WTC11 (cell line): ENCODE measurements at regions not wholly inside any gene's neighbourhood (a gene's known extent, or its start where the extent isn't known, plus 50 kb on each side); places are given as distances from the start of the nearest gene placed in this dataset.

Source experiments
- CREB1 ChIP-seq: sonication (generic); formaldehyde crosslinking; IDR thresholded peaks from 2 replicates; pipeline ENCODE4 v1.8.0; 2023; ENCODE audit warnings: mild to moderate bottlenecking, missing genetic modification reagents
- CTCF ChIP-seq: fragments of 200-600 bp; IDR thresholded peaks from 2 replicates; pipeline ENCODE4 v1.8.0; 2022; ENCODE audit warnings: antibody characterized with exemption
- ERG ChIP-seq: fragments of 250-450 bp; sonication (Bioruptor Pico); IDR thresholded peaks from 2 replicates; pipeline ENCODE4 v1.8.0; 2021; ENCODE audit warnings: mild to moderate bottlenecking
- FOXJ3 ChIP-seq: sonication (generic); formaldehyde crosslinking; IDR thresholded peaks from 2 replicates; pipeline ENCODE4 v1.9.0; 2021; ENCODE audit warnings: missing genetic modification reagents, mild to moderate bottlenecking, borderline replicate concordance
- KAT7 ChIP-seq: sonication (generic); formaldehyde crosslinking; IDR thresholded peaks from 2 replicates; pipeline ENCODE4 v1.8.1; 2023; ENCODE audit warnings: missing genetic modification reagents, mild to moderate bottlenecking, borderline replicate concordance
- MLX ChIP-seq: sonication (generic); formaldehyde crosslinking; IDR thresholded peaks from 2 replicates; pipeline ENCODE4 v1.8.1; 2023; ENCODE audit warnings: mild to moderate bottlenecking, missing genetic modification reagents, moderate library complexity
- NFE2L1 ChIP-seq: sonication (generic); formaldehyde crosslinking; IDR thresholded peaks from 2 replicates; pipeline ENCODE4 v1.8.1; 2023; ENCODE audit warnings: missing genetic modification reagents
- PREB ChIP-seq: sonication (generic); formaldehyde crosslinking; IDR thresholded peaks from 2 replicates; pipeline ENCODE4 v1.8.1; 2022; ENCODE audit warnings: mild to moderate bottlenecking, missing genetic modification reagents, moderate library complexity, borderline replicate concordance
- RELA ChIP-seq: sonication (generic); formaldehyde crosslinking; IDR thresholded peaks from 2 replicates; pipeline ENCODE4 v1.8.1; 2022; ENCODE audit warnings: missing genetic modification reagents, mild to moderate bottlenecking, borderline replicate concordance
- ZNF263 ChIP-seq: sonication (generic); formaldehyde crosslinking; IDR thresholded peaks from 2 replicates; pipeline ENCODE4 v1.8.1; 2022; ENCODE audit warnings: low read depth, mild to moderate bottlenecking, moderate library complexity, missing genetic modification reagents
- TF ChIP-seq, protein P1 (sequence below): sonication (generic); formaldehyde crosslinking; conservative IDR thresholded peaks from 2 replicates; pipeline ENCODE4 v1.8.1; 2022; ENCODE audit warnings: mild to moderate bottlenecking, missing genetic modification reagents
- TF ChIP-seq, protein P2 (sequence below): fragments of 250-450 bp; sonication (Bioruptor Pico); IDR thresholded peaks from 2 replicates; pipeline ENCODE4 v1.9.0; 2021; ENCODE audit warnings: mild to moderate bottlenecking, borderline replicate concordance

DNA sequence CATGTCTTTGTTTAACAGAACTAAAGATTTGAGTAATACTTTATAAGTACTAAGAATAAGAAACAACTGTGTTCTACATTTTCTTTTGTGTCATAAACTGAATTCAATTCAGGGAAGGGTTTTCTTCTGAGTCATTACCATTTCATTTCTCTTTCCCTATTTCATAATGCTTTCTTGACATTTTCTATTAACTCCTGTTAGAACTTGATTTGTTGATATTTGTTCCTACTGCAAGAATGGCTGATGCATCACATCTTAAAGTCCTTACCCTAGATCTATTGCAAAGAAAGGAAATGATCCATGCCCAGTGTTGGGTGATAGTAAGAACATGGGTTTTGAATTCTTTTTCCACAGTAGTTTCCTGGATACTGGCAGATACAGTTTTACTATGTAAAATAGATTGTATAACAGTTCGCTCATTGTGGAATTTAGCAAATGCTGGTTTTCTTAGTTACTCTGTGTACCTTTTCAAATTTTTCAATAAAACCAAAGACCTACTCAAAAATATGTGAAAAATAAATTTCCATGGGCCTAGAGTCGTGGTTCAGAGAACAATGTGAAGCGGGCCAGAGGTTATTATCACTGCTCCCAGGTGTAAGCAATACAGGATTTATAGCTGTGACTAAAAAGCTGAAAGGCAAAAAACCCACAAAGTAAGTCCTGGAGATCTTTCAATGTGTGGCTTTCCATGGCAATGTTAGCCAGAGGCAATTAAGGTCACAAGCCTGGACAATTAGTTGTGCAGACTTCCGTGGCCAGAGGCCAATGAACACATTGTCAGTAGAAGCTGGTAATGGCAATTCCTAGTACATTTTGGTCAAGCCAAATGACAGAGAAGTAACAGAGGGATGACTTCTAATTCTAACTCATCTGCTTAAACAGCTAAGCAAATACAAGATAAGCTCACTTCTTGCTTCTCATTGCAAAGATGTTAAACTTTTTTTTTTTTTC lies 127.3 kb upstream of the FAT4 start:
- TF ChIP-seq CTCF (no peak), KAT7 (CRISPR knock-in tag) (no peak), RELA (CRISPR knock-in tag) (no peak), CREB1 (CRISPR knock-in tag) (no peak), NFE2L1 (CRISPR knock-in tag) (no peak), ZNF263 (no peak), ERG (CRISPR knock-in tag) (no peak), PREB (CRISPR knock-in tag) (no peak), FOXJ3 (no peak), MLX (CRISPR knock-in tag) (no peak)
- TF ChIP-seq, protein P1, sequence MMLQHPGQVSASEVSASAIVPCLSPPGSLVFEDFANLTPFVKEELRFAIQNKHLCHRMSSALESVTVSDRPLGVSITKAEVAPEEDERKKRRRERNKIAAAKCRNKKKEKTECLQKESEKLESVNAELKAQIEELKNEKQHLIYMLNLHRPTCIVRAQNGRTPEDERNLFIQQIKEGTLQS, result no peak
- TF ChIP-seq, protein P2, sequence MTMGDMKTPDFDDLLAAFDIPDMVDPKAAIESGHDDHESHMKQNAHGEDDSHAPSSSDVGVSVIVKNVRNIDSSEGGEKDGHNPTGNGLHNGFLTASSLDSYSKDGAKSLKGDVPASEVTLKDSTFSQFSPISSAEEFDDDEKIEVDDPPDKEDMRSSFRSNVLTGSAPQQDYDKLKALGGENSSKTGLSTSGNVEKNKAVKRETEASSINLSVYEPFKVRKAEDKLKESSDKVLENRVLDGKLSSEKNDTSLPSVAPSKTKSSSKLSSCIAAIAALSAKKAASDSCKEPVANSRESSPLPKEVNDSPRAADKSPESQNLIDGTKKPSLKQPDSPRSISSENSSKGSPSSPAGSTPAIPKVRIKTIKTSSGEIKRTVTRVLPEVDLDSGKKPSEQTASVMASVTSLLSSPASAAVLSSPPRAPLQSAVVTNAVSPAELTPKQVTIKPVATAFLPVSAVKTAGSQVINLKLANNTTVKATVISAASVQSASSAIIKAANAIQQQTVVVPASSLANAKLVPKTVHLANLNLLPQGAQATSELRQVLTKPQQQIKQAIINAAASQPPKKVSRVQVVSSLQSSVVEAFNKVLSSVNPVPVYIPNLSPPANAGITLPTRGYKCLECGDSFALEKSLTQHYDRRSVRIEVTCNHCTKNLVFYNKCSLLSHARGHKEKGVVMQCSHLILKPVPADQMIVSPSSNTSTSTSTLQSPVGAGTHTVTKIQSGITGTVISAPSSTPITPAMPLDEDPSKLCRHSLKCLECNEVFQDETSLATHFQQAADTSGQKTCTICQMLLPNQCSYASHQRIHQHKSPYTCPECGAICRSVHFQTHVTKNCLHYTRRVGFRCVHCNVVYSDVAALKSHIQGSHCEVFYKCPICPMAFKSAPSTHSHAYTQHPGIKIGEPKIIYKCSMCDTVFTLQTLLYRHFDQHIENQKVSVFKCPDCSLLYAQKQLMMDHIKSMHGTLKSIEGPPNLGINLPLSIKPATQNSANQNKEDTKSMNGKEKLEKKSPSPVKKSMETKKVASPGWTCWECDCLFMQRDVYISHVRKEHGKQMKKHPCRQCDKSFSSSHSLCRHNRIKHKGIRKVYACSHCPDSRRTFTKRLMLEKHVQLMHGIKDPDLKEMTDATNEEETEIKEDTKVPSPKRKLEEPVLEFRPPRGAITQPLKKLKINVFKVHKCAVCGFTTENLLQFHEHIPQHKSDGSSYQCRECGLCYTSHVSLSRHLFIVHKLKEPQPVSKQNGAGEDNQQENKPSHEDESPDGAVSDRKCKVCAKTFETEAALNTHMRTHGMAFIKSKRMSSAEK (CRISPR knock-in tag), result no peak
